ENCODE measurements at regions not wholly inside any gene's neighbourhood (a gene's known extent, or its start where the extent isn't known, plus 50 kb on each side); places are given as distances from the start of the nearest gene placed in this dataset.
A peak's percentile ranks its signal among the peaks of the same experiment; 100 is the strongest.

GRCh38 chr13:99662678-99663077 lies 161.4 kb downstream of the TM9SF2 start:
- H3K4me3 ChIP-seq = no peak overlapping the region
- no peak overlapping the region for H3K27ac ChIP-seq
- TF ChIP-seq CTCF (IDR thresholded peaks at IDR 0.05) = no peak
- DNase-seq (ENCODE audit: low spot score) = no peak

GRCh38 chr13:99661791-99662190 lies 160.5 kb downstream of the TM9SF2 start:
- no peak overlapping the region for H3K4me3 ChIP-seq
- H3K27ac ChIP-seq = no peak overlapping the region
- no peak for DNase-seq (ENCODE audit: low spot score)
- no peak for TF ChIP-seq CTCF (IDR thresholded peaks at IDR 0.05)

- no peak for DNase-seq (ENCODE audit: low spot score)
- Histone ChIP-seq H3K4me3 (no peak overlapping the region), H3K27ac (no peak overlapping the region)
- no peak for TF ChIP-seq CTCF (IDR thresholded peaks at IDR 0.05)
Observed at GRCh38 chr13:99659866-99660554, 158.7 kb downstream of the TM9SF2 start.

- no peak for TF ChIP-seq CTCF (IDR thresholded peaks at IDR 0.05)
- no peak overlapping the region for H3K4me3 ChIP-seq
- H3K27ac ChIP-seq = no peak overlapping the region
- DNase-seq (ENCODE audit: low spot score) = no peak
Observed at GRCh38 chr13:99659226-99659625, 158.0 kb downstream of the TM9SF2 start.

GRCh38 chr13:99658261-99658991 lies 157.2 kb downstream of the TM9SF2 start:
- no peak for TF ChIP-seq CTCF (IDR thresholded peaks at IDR 0.05)
- peak overlapping the region; percentile 81 to 85 for H3K27ac ChIP-seq
- peak overlapping the region; percentile 72 for H3K4me3 ChIP-seq
- DNase-seq (ENCODE audit: low spot score) = no peak

GRCh38 chr13:99657848-99658260 lies 156.6 kb downstream of the TM9SF2 start:
- peak overlapping the region; percentile 81 to 85 for H3K27ac ChIP-seq

More at GRCh38 chr13:99657848-99658260, 156.6 kb downstream of the TM9SF2 start:
- no peak for DNase-seq (ENCODE audit: low spot score)
- TF ChIP-seq CTCF (IDR thresholded peaks at IDR 0.05) = no peak
- peak overlapping the region; percentile 72 for H3K4me3 ChIP-seq
